WTC11 (cell line): ENCODE measurements at regions not wholly inside any gene's neighbourhood (a gene's known extent, or its start where the extent isn't known, plus 50 kb on each side); places are given as distances from the start of the nearest gene placed in this dataset.

Experiments
- ATAC-seq: fragments of 200-7000 bp; cut with Tn5 transposase; 2 replicates; pipeline ENCODE4 v1.10.0; 2021; ENCODE audit warnings: mild to moderate bottlenecking, moderate library complexity
- CTCF ChIA-PET: fragments of 300-600 bp; sonication (Branson Sonifier 250); formaldehyde crosslinking; loops from one replicate; lab custom pipeline; 2021; ENCODE audit warnings: antibody characterized with exemption; lab: Charles Lee
- POLR2A ChIA-PET: fragments of 350-600 bp; sonication (Branson Sonifier 250); formaldehyde crosslinking; loops from one replicate; lab custom pipeline; 2021; ENCODE audit warnings: antibody characterized with exemption; lab: Charles Lee
- DNase-seq: peaks from one replicate; pipeline ENCODE4 v3.0.0; 2021; ENCODE audit warnings: low spot score
- H3K27ac Mint-ChIP-seq: 2 replicates; pipeline ENCODE4 v1.8.0; 2021; ENCODE audit warnings: mixed read lengths
- H3K27me3 Mint-ChIP-seq: 2 replicates; pipeline ENCODE4 v1.8.0; 2021; ENCODE audit warnings: low read depth, mild to moderate bottlenecking, moderate library complexity, mixed read lengths
- H3K36me3 Mint-ChIP-seq: 2 replicates; pipeline ENCODE4 v1.8.0; 2021; ENCODE audit warnings: mixed read lengths
- H3K4me1 Mint-ChIP-seq: 2 replicates; pipeline ENCODE4 v1.8.0; 2022; ENCODE audit warnings: mixed read lengths
- H3K4me3 Mint-ChIP-seq: 2 replicates; pipeline ENCODE4 v1.8.0; 2021; ENCODE audit warnings: mild to moderate bottlenecking, moderate library complexity, mixed read lengths
- H3K9me3 Mint-ChIP-seq: 2 replicates; pipeline ENCODE4 v1.8.0; 2021; ENCODE audit warnings: mixed read lengths
- ELF4 ChIP-seq: sonication (generic); formaldehyde crosslinking; IDR thresholded peaks from 2 replicates; pipeline ENCODE4 v1.8.1; 2022; ENCODE audit warnings: low read depth, mild to moderate bottlenecking, moderate library complexity, missing genetic modification reagents
- ETV6 ChIP-seq: sonication (generic); formaldehyde crosslinking; IDR thresholded peaks from 2 replicates; pipeline ENCODE4 v1.8.1; 2022; ENCODE audit warnings: mild to moderate bottlenecking, missing genetic modification reagents
- FOXK1 ChIP-seq: sonication (generic); formaldehyde crosslinking; IDR thresholded peaks from 2 replicates; pipeline ENCODE4 v1.8.0; 2022; ENCODE audit warnings: mild to moderate bottlenecking, moderate library complexity, missing genetic modification reagents
- HMGA2 ChIP-seq: fragments of 250-450 bp; sonication (Bioruptor Pico); IDR thresholded peaks from 2 replicates; pipeline ENCODE4 v1.4.0; 2021; ENCODE audit warnings: mild to moderate bottlenecking, moderate library complexity
- MXD4 ChIP-seq: fragments of 250-450 bp; sonication (Bioruptor Pico); IDR thresholded peaks from 2 replicates; pipeline ENCODE4 v1.8.0; 2021; ENCODE audit warnings: mild to moderate bottlenecking, moderate library complexity, borderline replicate concordance
- NFE2L1 ChIP-seq: sonication (generic); formaldehyde crosslinking; IDR thresholded peaks from 2 replicates; pipeline ENCODE4 v1.8.1; 2023; ENCODE audit warnings: missing genetic modification reagents
- NR2C2 ChIP-seq: sonication (generic); formaldehyde crosslinking; IDR thresholded peaks from 2 replicates; pipeline ENCODE4 v1.8.0; 2022; ENCODE audit warnings: mild to moderate bottlenecking, missing genetic modification reagents
- TCF7 ChIP-seq: sonication (generic); formaldehyde crosslinking; IDR thresholded peaks from 2 replicates; pipeline ENCODE4 v1.8.0; 2022; ENCODE audit warnings: mild to moderate bottlenecking, low read depth, missing genetic modification reagents, moderate library complexity
- TEAD1 ChIP-seq: sonication (generic); formaldehyde crosslinking; IDR thresholded peaks from 2 replicates; pipeline ENCODE4 v1.8.0; 2022; ENCODE audit warnings: mild to moderate bottlenecking, missing genetic modification reagents
- ZNF121 ChIP-seq: sonication (generic); formaldehyde crosslinking; IDR thresholded peaks from 2 replicates; pipeline ENCODE4 v1.8.0; 2023; ENCODE audit warnings: missing genetic modification reagents
- ZNF138 ChIP-seq: sonication (generic); formaldehyde crosslinking; conservative IDR thresholded peaks from 2 replicates; pipeline ENCODE4 v1.8.1; 2022; ENCODE audit warnings: mild to moderate bottlenecking, moderate library complexity, missing genetic modification reagents
- ZNF317 ChIP-seq: sonication (generic); formaldehyde crosslinking; IDR thresholded peaks from 2 replicates; pipeline ENCODE4 v1.8.1; 2023; ENCODE audit warnings: low read depth, mild to moderate bottlenecking, moderate library complexity, missing genetic modification reagents, borderline replicate concordance
- TF ChIP-seq, protein P1 (sequence below): fragments of 250-450 bp; sonication (Bioruptor Pico); IDR thresholded peaks from 2 replicates; pipeline ENCODE4 v1.9.0; 2021; ENCODE audit warnings: moderate library complexity, mild to moderate bottlenecking, inconsistent platforms, borderline replicate concordance
- TF ChIP-seq, protein P2 (sequence below): sonication (generic); formaldehyde crosslinking; IDR thresholded peaks from 2 replicates; pipeline ENCODE4 v1.8.1; 2022; ENCODE audit warnings: missing genetic modification reagents, borderline replicate concordance
- TF ChIP-seq, protein P3 (sequence below): sonication (generic); formaldehyde crosslinking; IDR thresholded peaks from 2 replicates; pipeline ENCODE4 v1.8.0; 2022; ENCODE audit warnings: mild to moderate bottlenecking, missing genetic modification reagents
- TF ChIP-seq, protein P4 (sequence below): fragments of 250-450 bp; sonication (Bioruptor Pico); IDR thresholded peaks from 2 replicates; pipeline ENCODE4 v1.9.0; 2021; ENCODE audit warnings: mild to moderate bottlenecking, borderline replicate concordance
- TF ChIP-seq, protein P5 (sequence below): sonication (generic); formaldehyde crosslinking; IDR thresholded peaks from 2 replicates; pipeline ENCODE4 v1.8.0; 2023; ENCODE audit warnings: mild to moderate bottlenecking, missing genetic modification reagents

DNA sequence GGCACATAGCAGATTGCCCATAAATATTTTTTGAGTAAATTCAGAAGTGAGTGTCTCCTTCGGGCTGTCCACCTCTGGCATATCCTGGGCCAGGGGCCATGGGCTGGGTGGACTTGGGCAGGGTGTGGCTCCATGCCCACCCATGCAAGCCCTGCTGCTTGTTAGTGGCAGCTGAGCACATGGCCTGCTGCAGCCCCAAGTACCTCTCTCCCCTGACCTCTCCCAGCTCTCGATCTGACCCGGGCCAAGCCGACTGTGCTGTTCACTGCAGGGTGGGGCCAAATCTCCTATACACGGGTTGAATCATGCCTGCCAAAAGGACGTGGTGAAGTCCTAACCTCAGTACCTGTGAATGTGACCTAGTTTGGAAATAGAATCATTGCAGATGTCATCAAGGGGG, 132.5 kb upstream of the C1orf174 start (continued):
- TF ChIP-seq, protein P1, sequence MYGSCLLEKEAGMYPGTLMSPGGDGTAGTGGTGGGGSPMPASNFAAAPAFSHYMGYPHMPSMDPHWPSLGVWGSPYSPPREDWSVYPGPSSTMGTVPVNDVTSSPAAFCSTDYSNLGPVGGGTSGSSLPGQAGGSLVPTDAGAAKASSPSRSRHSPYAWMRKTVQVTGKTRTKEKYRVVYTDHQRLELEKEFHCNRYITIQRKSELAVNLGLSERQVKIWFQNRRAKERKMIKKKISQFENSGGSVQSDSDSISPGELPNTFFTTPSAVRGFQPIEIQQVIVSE (CRISPR knock-in tag) = no peak
- no peak for TF ChIP-seq NR2C2 (CRISPR knock-in tag)
- no peak for TF ChIP-seq FOXK1 (CRISPR knock-in tag)
- no peak for TF ChIP-seq NFE2L1 (CRISPR knock-in tag)

DNA sequence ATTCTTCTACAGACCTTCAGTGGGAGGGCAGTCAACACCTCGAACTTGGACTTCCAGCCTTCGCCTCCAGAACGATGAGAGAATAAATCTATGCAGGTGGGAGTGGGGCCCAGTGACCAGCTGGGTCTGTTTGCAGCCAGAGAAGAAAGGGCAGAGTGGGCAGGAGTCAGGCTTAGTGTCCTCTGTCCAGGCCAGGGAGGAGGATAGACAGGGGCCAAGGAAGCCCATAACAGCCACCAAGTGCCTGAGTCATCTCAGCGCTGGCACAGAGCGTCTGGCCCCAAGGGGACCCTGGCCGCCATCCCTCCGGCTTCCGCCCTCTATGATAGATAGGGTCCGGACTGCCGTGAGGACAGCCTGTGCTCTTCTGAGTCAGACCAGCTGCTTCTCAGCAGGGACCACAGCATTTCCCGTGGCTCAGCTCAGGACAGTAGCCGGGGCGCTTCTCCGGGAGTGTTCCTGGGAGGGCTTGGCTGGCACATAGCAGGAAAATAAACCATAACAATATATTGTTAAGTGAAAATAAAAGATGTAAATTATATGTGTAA, 133.1 kb upstream of the C1orf174 start:
- no peak for ATAC-seq
- TF ChIP-seq ZNF121 (no peak), ZNF138 (CRISPR knock-in tag) (no peak), TEAD1 (no peak), ZNF317 (CRISPR knock-in tag) (no peak), TCF7 (CRISPR knock-in tag) (no peak), HMGA2 (no peak), ELF4 (no peak), MXD4 (no peak), FOXK1 (CRISPR knock-in tag) (no peak), ETV6 (CRISPR knock-in tag) (no peak)
- TF ChIP-seq, protein P2, sequence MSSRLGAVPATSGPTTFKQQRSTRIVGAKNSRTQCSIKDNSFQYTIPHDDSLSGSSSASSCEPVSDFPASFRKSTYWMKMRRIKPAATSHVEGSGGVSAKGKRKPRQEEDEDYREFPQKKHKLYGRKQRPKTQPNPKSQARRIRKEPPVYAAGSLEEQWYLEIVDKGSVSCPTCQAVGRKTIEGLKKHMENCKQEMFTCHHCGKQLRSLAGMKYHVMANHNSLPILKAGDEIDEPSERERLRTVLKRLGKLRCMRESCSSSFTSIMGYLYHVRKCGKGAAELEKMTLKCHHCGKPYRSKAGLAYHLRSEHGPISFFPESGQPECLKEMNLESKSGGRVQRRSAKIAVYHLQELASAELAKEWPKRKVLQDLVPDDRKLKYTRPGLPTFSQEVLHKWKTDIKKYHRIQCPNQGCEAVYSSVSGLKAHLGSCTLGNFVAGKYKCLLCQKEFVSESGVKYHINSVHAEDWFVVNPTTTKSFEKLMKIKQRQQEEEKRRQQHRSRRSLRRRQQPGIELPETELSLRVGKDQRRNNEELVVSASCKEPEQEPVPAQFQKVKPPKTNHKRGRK = no peak
- TF ChIP-seq, protein P3, sequence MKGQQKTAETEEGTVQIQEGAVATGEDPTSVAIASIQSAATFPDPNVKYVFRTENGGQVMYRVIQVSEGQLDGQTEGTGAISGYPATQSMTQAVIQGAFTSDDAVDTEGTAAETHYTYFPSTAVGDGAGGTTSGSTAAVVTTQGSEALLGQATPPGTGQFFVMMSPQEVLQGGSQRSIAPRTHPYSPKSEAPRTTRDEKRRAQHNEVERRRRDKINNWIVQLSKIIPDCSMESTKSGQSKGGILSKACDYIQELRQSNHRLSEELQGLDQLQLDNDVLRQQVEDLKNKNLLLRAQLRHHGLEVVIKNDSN (CRISPR knock-in tag) = no peak
- TF ChIP-seq, protein P4, sequence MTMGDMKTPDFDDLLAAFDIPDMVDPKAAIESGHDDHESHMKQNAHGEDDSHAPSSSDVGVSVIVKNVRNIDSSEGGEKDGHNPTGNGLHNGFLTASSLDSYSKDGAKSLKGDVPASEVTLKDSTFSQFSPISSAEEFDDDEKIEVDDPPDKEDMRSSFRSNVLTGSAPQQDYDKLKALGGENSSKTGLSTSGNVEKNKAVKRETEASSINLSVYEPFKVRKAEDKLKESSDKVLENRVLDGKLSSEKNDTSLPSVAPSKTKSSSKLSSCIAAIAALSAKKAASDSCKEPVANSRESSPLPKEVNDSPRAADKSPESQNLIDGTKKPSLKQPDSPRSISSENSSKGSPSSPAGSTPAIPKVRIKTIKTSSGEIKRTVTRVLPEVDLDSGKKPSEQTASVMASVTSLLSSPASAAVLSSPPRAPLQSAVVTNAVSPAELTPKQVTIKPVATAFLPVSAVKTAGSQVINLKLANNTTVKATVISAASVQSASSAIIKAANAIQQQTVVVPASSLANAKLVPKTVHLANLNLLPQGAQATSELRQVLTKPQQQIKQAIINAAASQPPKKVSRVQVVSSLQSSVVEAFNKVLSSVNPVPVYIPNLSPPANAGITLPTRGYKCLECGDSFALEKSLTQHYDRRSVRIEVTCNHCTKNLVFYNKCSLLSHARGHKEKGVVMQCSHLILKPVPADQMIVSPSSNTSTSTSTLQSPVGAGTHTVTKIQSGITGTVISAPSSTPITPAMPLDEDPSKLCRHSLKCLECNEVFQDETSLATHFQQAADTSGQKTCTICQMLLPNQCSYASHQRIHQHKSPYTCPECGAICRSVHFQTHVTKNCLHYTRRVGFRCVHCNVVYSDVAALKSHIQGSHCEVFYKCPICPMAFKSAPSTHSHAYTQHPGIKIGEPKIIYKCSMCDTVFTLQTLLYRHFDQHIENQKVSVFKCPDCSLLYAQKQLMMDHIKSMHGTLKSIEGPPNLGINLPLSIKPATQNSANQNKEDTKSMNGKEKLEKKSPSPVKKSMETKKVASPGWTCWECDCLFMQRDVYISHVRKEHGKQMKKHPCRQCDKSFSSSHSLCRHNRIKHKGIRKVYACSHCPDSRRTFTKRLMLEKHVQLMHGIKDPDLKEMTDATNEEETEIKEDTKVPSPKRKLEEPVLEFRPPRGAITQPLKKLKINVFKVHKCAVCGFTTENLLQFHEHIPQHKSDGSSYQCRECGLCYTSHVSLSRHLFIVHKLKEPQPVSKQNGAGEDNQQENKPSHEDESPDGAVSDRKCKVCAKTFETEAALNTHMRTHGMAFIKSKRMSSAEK = no peak
- TF ChIP-seq, protein P5, sequence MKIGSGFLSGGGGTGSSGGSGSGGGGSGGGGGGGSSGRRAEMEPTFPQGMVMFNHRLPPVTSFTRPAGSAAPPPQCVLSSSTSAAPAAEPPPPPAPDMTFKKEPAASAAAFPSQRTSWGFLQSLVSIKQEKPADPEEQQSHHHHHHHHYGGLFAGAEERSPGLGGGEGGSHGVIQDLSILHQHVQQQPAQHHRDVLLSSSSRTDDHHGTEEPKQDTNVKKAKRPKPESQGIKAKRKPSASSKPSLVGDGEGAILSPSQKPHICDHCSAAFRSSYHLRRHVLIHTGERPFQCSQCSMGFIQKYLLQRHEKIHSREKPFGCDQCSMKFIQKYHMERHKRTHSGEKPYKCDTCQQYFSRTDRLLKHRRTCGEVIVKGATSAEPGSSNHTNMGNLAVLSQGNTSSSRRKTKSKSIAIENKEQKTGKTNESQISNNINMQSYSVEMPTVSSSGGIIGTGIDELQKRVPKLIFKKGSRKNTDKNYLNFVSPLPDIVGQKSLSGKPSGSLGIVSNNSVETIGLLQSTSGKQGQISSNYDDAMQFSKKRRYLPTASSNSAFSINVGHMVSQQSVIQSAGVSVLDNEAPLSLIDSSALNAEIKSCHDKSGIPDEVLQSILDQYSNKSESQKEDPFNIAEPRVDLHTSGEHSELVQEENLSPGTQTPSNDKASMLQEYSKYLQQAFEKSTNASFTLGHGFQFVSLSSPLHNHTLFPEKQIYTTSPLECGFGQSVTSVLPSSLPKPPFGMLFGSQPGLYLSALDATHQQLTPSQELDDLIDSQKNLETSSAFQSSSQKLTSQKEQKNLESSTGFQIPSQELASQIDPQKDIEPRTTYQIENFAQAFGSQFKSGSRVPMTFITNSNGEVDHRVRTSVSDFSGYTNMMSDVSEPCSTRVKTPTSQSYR (CRISPR knock-in tag) = no peak
- Mint-ChIP-seq H3K36me3 (peaks cover 52% of the 10 kb centered on the region), H3K27me3 (no peaks in the 10 kb centered on the region; the same call in 1 of the 2 replicates), H3K4me1 (no peaks in the 10 kb centered on the region), H3K9me3 (peaks cover 49% of the 10 kb centered on the region), H3K27ac (no peak overlapping the region), H3K4me3 (no peak overlapping the region)
- DNase-seq = no peak
- ChIA-PET POLR2A (no interaction called here), CTCF (no interaction called here)
